HL-60 (cell line): ENCODE measurements at regions not wholly inside any gene's neighbourhood (a gene's known extent, or its start where the extent isn't known, plus 50 kb on each side); places are given as distances from the start of the nearest gene placed in this dataset.

Source experiments
- CTCF ChIP-seq: IDR thresholded peaks from one replicate; pipeline ENCODE4 v1.5.1; 2011; ENCODE audit warnings: low read length, control low read depth, inconsistent platforms; ENCODE audit not compliant: insufficient read depth
- POLR2AphosphoS5 ChIP-seq: IDR thresholded peaks from 2 replicates; pipeline ENCODE4 v1.6.1; 2012; ENCODE audit warnings: low read depth
- REST ChIP-seq: IDR thresholded peaks from 2 replicates; pipeline ENCODE4 v1.6.1; 2012; ENCODE audit warnings: low read depth; ENCODE audit not compliant: insufficient replicate concordance
- SPI1 ChIP-seq: IDR thresholded peaks from 2 replicates; pipeline ENCODE4 v1.6.1; 2012; ENCODE audit warnings: low read depth, mild to moderate bottlenecking, borderline replicate concordance

- TF ChIP-seq CTCF, result no peak
- TF ChIP-seq REST, result no peak
- TF ChIP-seq POLR2AphosphoS5, result no peak
- no peak for TF ChIP-seq SPI1
Observed at GRCh38 chr4:130110770-130111169, 1014.8 kb downstream of the C4orf33 start.
